Fibroblast of lung (primary cell): ENCODE measurements at regions not wholly inside any gene's neighbourhood (a gene's known extent, or its start where the extent isn't known, plus 50 kb on each side); places are given as distances from the start of the nearest gene placed in this dataset.

Experiments
- DNase-seq, 2 donors: peaks; one replicate each; pipeline versions ENCODE4 v3.0.0 to v3.0.0-alpha.2; 2010; ENCODE audit warnings: low read depth in 2 of 2
- H2AFZ ChIP-seq: 2 replicates; pipeline ENCODE4 v1.5.1; 2012; ENCODE audit warnings: low read length, control low read depth, inconsistent platforms
- H3K27ac ChIP-seq: 2 replicates; pipeline ENCODE4 v1.5.1; 2011; ENCODE audit warnings: low read length, control low read depth; ENCODE audit not compliant: insufficient read depth
- H3K27me3 ChIP-seq: 2 replicates; pipeline ENCODE4 v1.5.1; 2011; ENCODE audit warnings: mild to moderate bottlenecking, low read length; ENCODE audit not compliant: control insufficient read depth, insufficient read depth
- H3K36me3 ChIP-seq: 2 replicates; pipeline ENCODE4 v1.5.1; 2011; ENCODE audit warnings: low read length; ENCODE audit not compliant: control insufficient read depth, insufficient read depth
- H3K4me1 ChIP-seq: 2 replicates; pipeline ENCODE4 v1.5.1; 2011; ENCODE audit warnings: low read length; ENCODE audit not compliant: control insufficient read depth, insufficient read depth; ENCODE audit errors: extremely low read depth
- H3K4me2 ChIP-seq: 2 replicates; pipeline ENCODE4 v1.5.1; 2011; ENCODE audit warnings: low read length, control low read depth; ENCODE audit not compliant: insufficient read depth; ENCODE audit errors: extremely low read depth
- H3K4me3 ChIP-seq, 4 experiments: fragments of 200-600 bp in 1 of 4; sonication (generic) in 1 of 4; replicated peaks in 1 of 4; 2 replicates each; pipeline ENCODE4 v1.5.1; 2011 to 2016; ENCODE audit warnings: low read length in 4 of 4, low read depth in 3 of 4, mild to moderate bottlenecking in 3 of 4, control low read depth in 2 of 4, inconsistent platforms in 1 of 4, mixed read lengths in 1 of 4; ENCODE audit not compliant: insufficient read depth in 1 of 4; ENCODE audit errors: control extremely low read depth in 1 of 4
- H3K79me2 ChIP-seq: 2 replicates; pipeline ENCODE4 v1.5.1; 2012; ENCODE audit warnings: mild to moderate bottlenecking, low read length, inconsistent platforms; ENCODE audit not compliant: control insufficient read depth, insufficient read depth
- H3K9ac ChIP-seq: 2 replicates; pipeline ENCODE4 v1.5.1; 2011; ENCODE audit warnings: mild to moderate bottlenecking, low read length, control low read depth; ENCODE audit not compliant: insufficient read depth
- H3K9me3 ChIP-seq: 2 replicates; pipeline ENCODE4 v1.5.1; 2012; ENCODE audit warnings: low read depth, low read length; ENCODE audit not compliant: control insufficient read depth, insufficient read depth
- H4K20me1 ChIP-seq: 2 replicates; pipeline ENCODE4 v1.5.1; 2011; ENCODE audit warnings: low read length; ENCODE audit not compliant: control insufficient read depth, insufficient read depth; ENCODE audit errors: extremely low read depth
- CTCF ChIP-seq, 2 donors: IDR thresholded peaks in 1 of 2; conservative IDR thresholded peaks in 1 of 2; 1 replicate in 1 of 2; 2 replicates in 1 of 2; pipeline ENCODE4 v1.5.1; 2011 to 2012; ENCODE audit warnings: low read length in 2 of 2, control low read depth in 1 of 2, inconsistent platforms in 1 of 2, low read depth in 1 of 2, mild to moderate bottlenecking in 1 of 2
- EZH2 ChIP-seq: IDR thresholded peaks from 2 replicates; pipeline ENCODE4 v1.5.1; 2012; ENCODE audit warnings: low read length, control low read depth, mild to moderate bottlenecking; ENCODE audit errors: missing control alignments

GRCh38 chr2:182591774-182592173, 124.3 kb upstream of the DNAJC10 start:
- no peaks in the 10 kb centered on the region for H3K36me3 ChIP-seq
- H3K27ac ChIP-seq = no peak overlapping the region
- H3K9me3 ChIP-seq = no peaks in the 10 kb centered on the region
- H3K4me2 ChIP-seq = no peak overlapping the region
- TF ChIP-seq EZH2 (no peak), CTCF (conservative IDR thresholded peaks at IDR 0.05 in 1 of 2, IDR thresholded peaks at IDR 0.05 in 1 of 2; ENCODE audit: low read depth in 1 of 2, low read length in 2 of 2) (no peak)
- no peak overlapping the region for H3K9ac ChIP-seq
- H2AFZ ChIP-seq = no peak overlapping the region
- H3K27me3 ChIP-seq = no peaks in the 10 kb centered on the region
- peaks cover 18% of the 10 kb centered on the region for H3K4me1 ChIP-seq
- H3K79me2 ChIP-seq = no peaks in the 10 kb centered on the region
- no peaks in the 10 kb centered on the region for H4K20me1 ChIP-seq
- no peak for DNase-seq
- H3K4me3 ChIP-seq = no peak overlapping the region

GRCh38 chr2:182592691-182593393, 123.2 kb upstream of the DNAJC10 start:
- no peak overlapping the region for H2AFZ ChIP-seq
- peaks cover 15% of the 10 kb centered on the region for H3K4me1 ChIP-seq
- H3K4me2 ChIP-seq = peak overlapping the region; percentile 20
- no peaks in the 10 kb centered on the region for H4K20me1 ChIP-seq
- no peak overlapping the region for H3K4me3 ChIP-seq
- H3K27me3 ChIP-seq = no peaks in the 10 kb centered on the region
- no peaks in the 10 kb centered on the region for H3K9me3 ChIP-seq
- H3K36me3 ChIP-seq = no peaks in the 10 kb centered on the region
- no peak overlapping the region for H3K27ac ChIP-seq
- no peak for DNase-seq
- no peaks in the 10 kb centered on the region for H3K79me2 ChIP-seq
- H3K9ac ChIP-seq = no peak overlapping the region
- TF ChIP-seq CTCF (conservative IDR thresholded peaks at IDR 0.05 in 1 of 2, IDR thresholded peaks at IDR 0.05 in 1 of 2; ENCODE audit: low read depth in 1 of 2, low read length in 2 of 2) (no peak), EZH2 (no peak)

GRCh38 chr2:182593394-182593975, 122.6 kb upstream of the DNAJC10 start:
- H3K9me3 ChIP-seq = no peaks in the 10 kb centered on the region
- no peak overlapping the region for H3K27ac ChIP-seq
- no peaks in the 10 kb centered on the region for H3K27me3 ChIP-seq
- peak; percentile 62 to 88 for DNase-seq
- no peak for TF ChIP-seq EZH2
- TF ChIP-seq CTCF (conservative IDR thresholded peaks at IDR 0.05 in 1 of 2, IDR thresholded peaks at IDR 0.05 in 1 of 2; ENCODE audit: low read depth in 1 of 2, low read length in 2 of 2) = no peak
- H3K4me3 ChIP-seq = no peak overlapping the region
- H3K9ac ChIP-seq = no peak overlapping the region
- H3K79me2 ChIP-seq = no peaks in the 10 kb centered on the region
- H2AFZ ChIP-seq = no peak overlapping the region
- peak overlapping the region; percentile 49 for H3K4me2 ChIP-seq
- peaks cover 15% of the 10 kb centered on the region for H3K4me1 ChIP-seq
- H4K20me1 ChIP-seq = no peaks in the 10 kb centered on the region
- no peaks in the 10 kb centered on the region for H3K36me3 ChIP-seq
